K562 (cell line): ENCODE measurements at regions not wholly inside any gene's neighbourhood (a gene's known extent, or its start where the extent isn't known, plus 50 kb on each side); places are given as distances from the start of the nearest gene placed in this dataset.

Source experiments
- ATAC-seq: fragments of 200-7000 bp; cut with Tn5 transposase; 3 replicates; pipeline ENCODE4 v1.9.1; 2020; ENCODE audit warnings: moderate library complexity
- BruUV-seq: library from RNA; stranded (reverse); fragments of 400-500 nt; replicated peaks from 2 replicates; lab custom pipeline; 2021; lab: Mats Ljungman, UMichigan
- CTCF ChIA-PET: fragments of 300-600 bp; formaldehyde crosslinking; extraction: SDS; loops from one replicate; lab custom pipeline; 2021; ENCODE audit warnings: low intra/inter-chr PET ratio; lab: Yijun Ruan, JAX
- POLR2A ChIA-PET: fragments of 300-600, 350-650 bp; sonication (Branson Sonifier 250); formaldehyde crosslinking; extraction: SDS; loops from one replicate; lab custom pipeline; 2021; ENCODE audit warnings: antibody characterized with exemption, inconsistent platforms; lab: Yijun Ruan, JAX
- DNase-seq, 4 experiments: peaks; one replicate each; pipeline versions ENCODE4 v3.0.0 to v3.0.0-alpha.2; 2011 to 2018; ENCODE audit warnings: low spot score in 3 of 4, mixed read lengths in 3 of 4; ENCODE audit errors: extremely low read depth in 1 of 4
- FAIRE-seq: peaks from 2 replicates; lab custom pipeline; 2011; peaks lifted over from hg19 to GRCh38; lab: Jason Lieb, UNC
- H2AFZ ChIP-seq: 2 replicates; pipeline ENCODE4 v1.6.0; 2011; ENCODE audit warnings: low read depth, low read length, control low read depth, inconsistent platforms
- H3K27ac ChIP-seq: fragments of 200-600 bp; 3 replicates; pipeline ENCODE4 v1.8.0; 2011; ENCODE audit warnings: low read depth, mild to moderate bottlenecking, control low read depth, inconsistent platforms, low read length, moderate library complexity, mixed read lengths; ENCODE audit errors: extremely low read depth
- H3K27me3 ChIP-seq, 2 experiments: fragments of 300-600 bp in 1 of 2; 2 replicates in 1 of 2; 3 replicates in 1 of 2; pipeline versions ENCODE4 v1.6.0 to v1.8.0; 2011; ENCODE audit warnings: inconsistent platforms in 2 of 2, low read length in 2 of 2, mild to moderate bottlenecking in 1 of 2, mixed read lengths in 1 of 2, moderate library complexity in 1 of 2; ENCODE audit not compliant: control insufficient read depth in 2 of 2, insufficient read depth in 2 of 2
- H3K36me3 ChIP-seq: fragments of 300-600 bp; 3 replicates; pipeline ENCODE4 v1.8.0; 2011; ENCODE audit warnings: mild to moderate bottlenecking, low read length, inconsistent platforms; ENCODE audit not compliant: control insufficient read depth, insufficient read depth
- H3K4me1 ChIP-seq, 2 experiments: fragments of 200-600 bp in 1 of 2; replicated peaks in 1 of 2; 2 replicates in 1 of 2; 3 replicates in 1 of 2; pipeline versions ENCODE4 v1.5.1 to v1.8.0; 2011; ENCODE audit warnings: inconsistent platforms in 2 of 2, low read length in 2 of 2, mild to moderate bottlenecking in 1 of 2, mixed read lengths in 1 of 2, moderate library complexity in 1 of 2; ENCODE audit not compliant: control insufficient read depth in 2 of 2, insufficient read depth in 2 of 2
- H3K4me2 ChIP-seq: 2 replicates; pipeline ENCODE4 v1.6.1; 2011; ENCODE audit warnings: low read length, control low read depth, inconsistent platforms, mixed read lengths; ENCODE audit not compliant: insufficient read depth
- H3K4me3 ChIP-seq: fragments of 200-600 bp; sonication (generic), shearing (Covaris generic); 2 replicates; pipeline ENCODE4 v1.5.1; 2016; ENCODE audit warnings: control low read depth, inconsistent platforms
- H3K79me2 ChIP-seq: fragments of 200-600 bp; 3 replicates; pipeline ENCODE4 v1.8.0; 2011; ENCODE audit warnings: low read length, inconsistent platforms; ENCODE audit not compliant: control insufficient read depth, insufficient read depth
- H3K9ac ChIP-seq, 2 experiments: 2 replicates each; pipeline versions ENCODE4 v1.6.0 to v1.6.1; 2011; ENCODE audit warnings: low read depth in 2 of 2, low read length in 2 of 2, control low read depth in 1 of 2, inconsistent platforms in 1 of 2, mild to moderate bottlenecking in 1 of 2, mixed read lengths in 1 of 2; ENCODE audit not compliant: insufficient read depth in 1 of 2
- H3K9me1 ChIP-seq: one replicate; pipeline ENCODE4 v1.6.0; 2011; ENCODE audit warnings: inconsistent platforms, mild to moderate bottlenecking, low read length, moderate library complexity; ENCODE audit not compliant: control insufficient read depth, insufficient read depth
- H3K9me3 ChIP-seq: replicated peaks from 2 replicates; pipeline ENCODE4 v1.5.1; 2011; ENCODE audit warnings: low read depth, low read length, inconsistent platforms; ENCODE audit not compliant: control insufficient read depth, insufficient read depth
- H4K20me1 ChIP-seq: replicated peaks from 2 replicates; pipeline ENCODE4 v1.6.1; 2011; ENCODE audit warnings: low read length, inconsistent platforms, mixed read lengths; ENCODE audit not compliant: control insufficient read depth, insufficient read depth
- ASH1L ChIP-seq: fragments of 450-650 bp; IDR thresholded peaks from 2 replicates; pipeline ENCODE4 v1.6.1; 2018; ENCODE audit warnings: borderline replicate concordance, mild to moderate bottlenecking, low read depth; ENCODE audit not compliant: partially characterized antibody
- CC2D1A ChIP-seq: fragments of 450-650 bp; IDR thresholded peaks from 2 replicates; pipeline ENCODE4 v1.6.1; 2017; ENCODE audit warnings: mild to moderate bottlenecking
- COPS2 ChIP-seq: fragments of 450-650 bp; conservative IDR thresholded peaks from 2 replicates; pipeline ENCODE4 v1.6.1; 2016; ENCODE audit warnings: mild to moderate bottlenecking, moderate library complexity
- ELF2 ChIP-seq: fragments of 250-450 bp; sonication (Bioruptor Pico); IDR thresholded peaks from 2 replicates; pipeline ENCODE4 v1.5.0; 2021; ENCODE audit warnings: mild to moderate bottlenecking
- WGBS: fragments of 100-300 bp; shearing (Covaris generic); methylation state at CpG from one replicate; pipeline ENCODE4 v1.1.6; 2016; ENCODE audit warnings: low coverage, mixed read lengths; ENCODE audit not compliant: insufficient coverage; ENCODE audit errors: missing lambda C conversion rate; 5-methylcytosine and 5-hydroxymethylcytosine counted together
- in situ Hi-C: fragments of 300-500 bp; cut with MboI; formaldehyde crosslinking; loops from 4 replicates; pipeline ENCODE4 v1.15.0; 2018; ENCODE audit warnings: inconsistent platforms, mixed read lengths
- intact Hi-C: fragments of 100-400 bp; cut with micrococcal nuclease; formaldehyde crosslinking; loops from 2 replicates; pipeline ENCODE4 v1.14.2; 2022
- TF ChIP-seq, protein P1 (sequence below): fragments of 450-650 bp; IDR thresholded peaks from 2 replicates; pipeline ENCODE4 v1.6.1; 2016; ENCODE audit warnings: antibody characterized with exemption
- TF ChIP-seq, protein P2 (sequence below): IDR thresholded peaks from 2 replicates; pipeline ENCODE4 v1.6.1; 2014; ENCODE audit warnings: antibody characterized with exemption
- TF ChIP-seq, protein P3 (sequence below): fragments of 250-450 bp; sonication (Bioruptor Pico); IDR thresholded peaks from 2 replicates; pipeline ENCODE4 v1.9.0; 2021; ENCODE audit warnings: mild to moderate bottlenecking

DNA sequence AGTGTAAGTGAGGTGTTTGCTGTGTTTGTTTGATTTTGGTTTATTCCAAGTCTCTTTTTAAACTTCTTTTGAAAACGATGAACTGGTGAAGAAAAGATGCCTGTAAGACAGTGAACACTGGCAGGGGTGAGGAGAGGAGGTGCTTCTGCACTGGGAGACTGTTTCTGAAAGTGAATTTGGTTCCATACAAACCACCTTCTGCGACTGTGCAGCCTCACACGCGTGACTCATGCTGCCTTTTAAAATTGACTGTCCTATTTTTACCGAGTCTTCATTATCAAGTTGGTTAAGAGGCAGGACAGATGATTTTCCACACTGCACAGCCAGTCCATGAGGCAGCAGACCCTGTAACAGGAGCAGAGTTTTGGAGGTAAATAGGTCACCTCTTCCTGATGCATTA is 340.6 kb downstream of the MTRR start:
- no peak overlapping the region for H2AFZ ChIP-seq
- no peak overlapping the region for H3K27ac ChIP-seq
- no TSS peak for BruUV-seq
- no peaks in the 10 kb centered on the region for H3K27me3 ChIP-seq
- H3K9me1 ChIP-seq = no peaks in the 10 kb centered on the region
- ATAC-seq = no peak
- ChIA-PET CTCF (no interaction called here), POLR2A (no interaction called here)
- no peak overlapping the region for H3K4me3 ChIP-seq
- in situ Hi-C loops (no loop called here), intact Hi-C loops (no loop called here)
- no peaks in the 10 kb centered on the region for H3K4me1 ChIP-seq
- no peaks in the 10 kb centered on the region for H3K79me2 ChIP-seq
- 2% methylated on average over 5 of the region's 5 CpGs for WGBS
- no peaks in the 10 kb centered on the region for H3K36me3 ChIP-seq
- no peaks in the 10 kb centered on the region for H4K20me1 ChIP-seq
- H3K9ac ChIP-seq = no peak overlapping the region
- no peak for FAIRE-seq
- no peak for DNase-seq
- no peak overlapping the region for H3K4me2 ChIP-seq
- TF ChIP-seq, protein P1, sequence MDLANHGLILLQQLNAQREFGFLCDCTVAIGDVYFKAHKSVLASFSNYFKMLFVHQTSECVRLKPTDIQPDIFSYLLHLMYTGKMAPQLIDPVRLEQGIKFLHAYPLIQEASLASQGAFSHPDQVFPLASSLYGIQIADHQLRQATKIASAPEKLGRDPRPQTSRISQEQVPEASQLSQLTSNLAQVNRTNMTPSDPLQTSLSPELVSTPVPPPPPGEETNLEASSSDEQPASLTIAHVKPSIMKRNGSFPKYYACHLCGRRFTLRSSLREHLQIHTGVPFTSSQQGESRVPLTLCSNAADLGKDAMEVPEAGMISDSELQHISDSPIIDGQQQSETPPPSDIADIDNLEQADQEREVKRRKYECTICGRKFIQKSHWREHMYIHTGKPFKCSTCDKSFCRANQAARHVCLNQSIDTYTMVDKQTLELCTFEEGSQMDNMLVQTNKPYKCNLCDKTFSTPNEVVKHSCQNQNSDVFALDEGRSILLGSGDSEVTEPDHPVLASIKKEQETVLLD = no peak
- TF ChIP-seq, protein P2, sequence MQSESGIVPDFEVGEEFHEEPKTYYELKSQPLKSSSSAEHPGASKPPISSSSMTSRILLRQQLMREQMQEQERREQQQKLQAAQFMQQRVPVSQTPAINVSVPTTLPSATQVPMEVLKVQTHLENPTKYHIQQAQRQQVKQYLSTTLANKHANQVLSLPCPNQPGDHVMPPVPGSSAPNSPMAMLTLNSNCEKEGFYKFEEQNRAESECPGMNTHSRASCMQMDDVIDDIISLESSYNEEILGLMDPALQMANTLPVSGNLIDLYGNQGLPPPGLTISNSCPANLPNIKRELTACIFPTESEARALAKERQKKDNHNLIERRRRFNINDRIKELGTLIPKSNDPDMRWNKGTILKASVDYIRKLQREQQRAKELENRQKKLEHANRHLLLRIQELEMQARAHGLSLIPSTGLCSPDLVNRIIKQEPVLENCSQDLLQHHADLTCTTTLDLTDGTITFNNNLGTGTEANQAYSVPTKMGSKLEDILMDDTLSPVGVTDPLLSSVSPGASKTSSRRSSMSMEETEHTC = no peak
- TF ChIP-seq, protein P3, sequence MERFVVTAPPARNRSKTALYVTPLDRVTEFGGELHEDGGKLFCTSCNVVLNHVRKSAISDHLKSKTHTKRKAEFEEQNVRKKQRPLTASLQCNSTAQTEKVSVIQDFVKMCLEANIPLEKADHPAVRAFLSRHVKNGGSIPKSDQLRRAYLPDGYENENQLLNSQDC (CRISPR knock-in tag) = no peak
- no peak for TF ChIP-seq ELF2 (CRISPR knock-in tag)
- no peak for TF ChIP-seq CC2D1A
- TF ChIP-seq ASH1L = no peak
- no peak for TF ChIP-seq COPS2
- TF ChIP-seq, all 486 proteins: peak for 0
- H3K9me3 ChIP-seq = 0 out of 2 replicates have a peak, but pooled peaks cover 3% of the 10 kb centered on the region
